ENCODE measurements at regions not wholly inside any gene's neighbourhood (a gene's known extent, or its start where the extent isn't known, plus 50 kb on each side); places are given as distances from the start of the nearest gene placed in this dataset.

GRCh38 chr17:83144421-83145357 is 65.3 kb downstream of the METRNL start:
- Mint-ChIP-seq H3K36me3 (no peaks in the 10 kb centered on the region), H3K4me1 (peaks cover 0 to 2% (median 0%) of the 10 kb centered on the region in 4 donors), H3K27ac (no peak overlapping the region), H3K27me3 (peaks cover 16% of the 10 kb centered on the region), H3K9me3 (peaks cover 0 to 4% (median 0%) of the 10 kb centered on the region in 7 donors), H3K4me3 (no peak overlapping the region)
- H3K4me1 ChIP-seq (ENCODE audit: control insufficient read depth, insufficient read depth, low read length, poor library complexity, severe bottlenecking) = no peaks in the 10 kb centered on the region
- no peaks in the 10 kb centered on the region for H3K27me3 ChIP-seq (ENCODE audit: control insufficient read depth, insufficient read depth, low read length)
- H3K36me3 ChIP-seq (ENCODE audit: control insufficient read depth, insufficient read depth, low read length) = no peaks in the 10 kb centered on the region
- no peak for DNase-seq
- no peak overlapping the region for H3K27ac ChIP-seq (ENCODE audit: insufficient read depth, low read length, poor library complexity, severe bottlenecking)
- peaks cover 0 to 3% of the 10 kb centered on the region in 2 experiments for H3K9me3 ChIP-seq (ENCODE audit: control insufficient read depth in 2 of 2, low read length in 2 of 2)
- ATAC-seq (ENCODE audit: low read depth in 2 of 2) = no peak
- no peak overlapping the region for H3K4me3 ChIP-seq (ENCODE audit: low read depth, low read length)

DNA sequence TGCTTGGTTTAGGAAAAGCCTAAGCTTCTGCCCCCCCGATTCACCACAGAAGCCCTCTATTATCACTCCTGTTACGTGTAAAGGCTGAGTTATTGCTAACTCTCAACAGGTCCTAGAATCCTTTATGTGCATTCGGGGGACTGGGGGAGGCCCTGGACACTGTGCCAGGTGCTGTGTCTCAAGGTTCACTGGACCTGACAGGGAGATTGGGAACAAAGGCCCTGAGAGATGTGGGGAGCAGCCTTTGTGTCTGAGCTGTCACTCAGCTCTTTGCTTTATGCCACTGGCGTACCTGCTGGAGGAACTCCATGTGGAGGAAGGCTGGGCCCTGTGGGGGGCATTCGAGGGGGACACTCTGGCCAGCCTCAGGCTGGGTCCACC is 65.9 kb downstream of the METRNL start:
- H3K9me3 ChIP-seq (ENCODE audit: control insufficient read depth in 2 of 2, low read length in 2 of 2) = peaks cover 0 to 3% of the 10 kb centered on the region in 2 experiments
- H3K36me3 ChIP-seq (ENCODE audit: control insufficient read depth, insufficient read depth, low read length) = no peaks in the 10 kb centered on the region
- H3K4me3 ChIP-seq (ENCODE audit: low read depth, low read length) = no peak overlapping the region
- Mint-ChIP-seq H3K4me1 (peaks cover 0 to 2% (median 0%) of the 10 kb centered on the region in 4 donors), H3K27me3 (peaks cover 16% of the 10 kb centered on the region), H3K9me3 (peaks cover 0 to 4% (median 0%) of the 10 kb centered on the region in 7 donors), H3K4me3 (no peak overlapping the region), H3K36me3 (no peaks in the 10 kb centered on the region), H3K27ac (no peak overlapping the region)
- no peaks in the 10 kb centered on the region for H3K4me1 ChIP-seq (ENCODE audit: control insufficient read depth, insufficient read depth, low read length, poor library complexity, severe bottlenecking)
- no peak for ATAC-seq (ENCODE audit: low read depth in 2 of 2)
- no peaks in the 10 kb centered on the region for H3K27me3 ChIP-seq (ENCODE audit: control insufficient read depth, insufficient read depth, low read length)
- no peak overlapping the region for H3K27ac ChIP-seq (ENCODE audit: insufficient read depth, low read length, poor library complexity, severe bottlenecking)
- no peak for DNase-seq

- peaks cover 16% of the 10 kb centered on the region for H3K27me3 Mint-ChIP-seq
- H3K4me1 ChIP-seq (ENCODE audit: control insufficient read depth, insufficient read depth, low read length, poor library complexity, severe bottlenecking) = no peaks in the 10 kb centered on the region
- H3K4me3 ChIP-seq (ENCODE audit: low read depth, low read length) = no peak overlapping the region
- H3K9me3 ChIP-seq (ENCODE audit: control insufficient read depth in 2 of 2, low read length in 2 of 2) = peaks cover 0 to 3% of the 10 kb centered on the region in 2 experiments
- DNase-seq (no peak), ATAC-seq (ENCODE audit: low read depth in 2 of 2) (no peak)
- peaks cover 0 to 4% (median 0%) of the 10 kb centered on the region in 7 donors for H3K9me3 Mint-ChIP-seq
- H3K36me3 ChIP-seq (ENCODE audit: control insufficient read depth, insufficient read depth, low read length) = no peaks in the 10 kb centered on the region
- H3K4me1 Mint-ChIP-seq = peaks cover 0 to 2% (median 0%) of the 10 kb centered on the region in 4 donors
- H3K27me3 ChIP-seq (ENCODE audit: control insufficient read depth, insufficient read depth, low read length) = no peaks in the 10 kb centered on the region
- H3K36me3 Mint-ChIP-seq = no peaks in the 10 kb centered on the region
- peak overlapping the region in 1 of 4 donors; percentile 68 for H3K4me3 Mint-ChIP-seq
- no peak overlapping the region for H3K27ac Mint-ChIP-seq
- H3K27ac ChIP-seq (ENCODE audit: insufficient read depth, low read length, poor library complexity, severe bottlenecking) = no peak overlapping the region
Measured at GRCh38 chr17:83145831-83146230, 66.4 kb downstream of the METRNL start.

GRCh38 chr17:83146347-83146746 is 66.9 kb downstream of the METRNL start:
- Histone ChIP-seq H3K9me3 (ENCODE audit: control insufficient read depth in 2 of 2, low read length in 2 of 2) (peaks cover 0 to 3% of the 10 kb centered on the region in 2 experiments), H3K36me3 (ENCODE audit: control insufficient read depth, insufficient read depth, low read length) (no peaks in the 10 kb centered on the region), H3K27ac (ENCODE audit: insufficient read depth, low read length, poor library complexity, severe bottlenecking) (no peak overlapping the region), H3K4me1 (ENCODE audit: control insufficient read depth, insufficient read depth, low read length, poor library complexity, severe bottlenecking) (no peaks in the 10 kb centered on the region), H3K4me3 (ENCODE audit: low read depth, low read length) (no peak overlapping the region), H3K27me3 (ENCODE audit: control insufficient read depth, insufficient read depth, low read length) (no peaks in the 10 kb centered on the region)
- peak overlapping the region in 1 of 4 donors; percentile 68 for H3K4me3 Mint-ChIP-seq
- H3K27me3 Mint-ChIP-seq = peaks cover 14% of the 10 kb centered on the region
- peaks cover 0 to 4% (median 0%) of the 10 kb centered on the region in 7 donors for H3K9me3 Mint-ChIP-seq
- DNase-seq (no peak), ATAC-seq (ENCODE audit: low read depth in 2 of 2) (no peak)
- no peaks in the 10 kb centered on the region for H3K36me3 Mint-ChIP-seq
- no peak overlapping the region for H3K27ac Mint-ChIP-seq
- H3K4me1 Mint-ChIP-seq = peaks cover 0 to 2% (median 0%) of the 10 kb centered on the region in 4 donors

DNA sequence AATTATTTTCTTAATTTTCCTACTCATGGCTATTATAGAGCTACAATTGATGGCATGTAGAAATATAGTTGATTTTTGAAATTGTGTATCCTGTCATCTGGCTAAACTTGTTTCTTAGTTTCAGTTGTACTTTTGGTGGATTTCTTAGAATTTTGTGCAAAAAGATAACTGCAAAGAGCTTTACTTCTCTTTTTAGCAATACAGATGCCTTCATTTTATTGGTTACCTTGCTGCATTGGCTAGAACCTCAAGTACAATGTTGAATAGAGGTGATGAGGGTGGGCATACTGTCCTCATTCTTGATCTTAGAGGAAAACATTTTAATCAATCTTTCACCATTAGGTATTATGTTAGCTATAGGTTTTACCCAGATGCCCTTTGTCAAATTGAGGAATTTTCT is 67.9 kb downstream of the METRNL start:
- DNase-seq (peak in 1 of 3 donors; percentile 16), ATAC-seq (ENCODE audit: low read depth in 2 of 2) (no peak)
- no peak overlapping the region for H3K27ac Mint-ChIP-seq
- Histone ChIP-seq H3K4me3 (ENCODE audit: low read depth, low read length) (no peak overlapping the region), H3K27ac (ENCODE audit: insufficient read depth, low read length, poor library complexity, severe bottlenecking) (no peak overlapping the region), H3K27me3 (ENCODE audit: control insufficient read depth, insufficient read depth, low read length) (no peaks in the 10 kb centered on the region), H3K4me1 (ENCODE audit: control insufficient read depth, insufficient read depth, low read length, poor library complexity, severe bottlenecking) (no peaks in the 10 kb centered on the region), H3K36me3 (ENCODE audit: control insufficient read depth, insufficient read depth, low read length) (no peaks in the 10 kb centered on the region), H3K9me3 (ENCODE audit: control insufficient read depth in 2 of 2, low read length in 2 of 2) (peaks cover 0 to 3% of the 10 kb centered on the region in 2 experiments)
- peaks cover 0 to 2% (median 0%) of the 10 kb centered on the region in 4 donors for H3K4me1 Mint-ChIP-seq
- H3K27me3 Mint-ChIP-seq = peaks cover 6% of the 10 kb centered on the region
- peaks cover 0 to 2% (median 0%) of the 10 kb centered on the region in 7 donors for H3K9me3 Mint-ChIP-seq
- no peaks in the 10 kb centered on the region for H3K36me3 Mint-ChIP-seq
- no peak overlapping the region for H3K4me3 Mint-ChIP-seq

DNA sequence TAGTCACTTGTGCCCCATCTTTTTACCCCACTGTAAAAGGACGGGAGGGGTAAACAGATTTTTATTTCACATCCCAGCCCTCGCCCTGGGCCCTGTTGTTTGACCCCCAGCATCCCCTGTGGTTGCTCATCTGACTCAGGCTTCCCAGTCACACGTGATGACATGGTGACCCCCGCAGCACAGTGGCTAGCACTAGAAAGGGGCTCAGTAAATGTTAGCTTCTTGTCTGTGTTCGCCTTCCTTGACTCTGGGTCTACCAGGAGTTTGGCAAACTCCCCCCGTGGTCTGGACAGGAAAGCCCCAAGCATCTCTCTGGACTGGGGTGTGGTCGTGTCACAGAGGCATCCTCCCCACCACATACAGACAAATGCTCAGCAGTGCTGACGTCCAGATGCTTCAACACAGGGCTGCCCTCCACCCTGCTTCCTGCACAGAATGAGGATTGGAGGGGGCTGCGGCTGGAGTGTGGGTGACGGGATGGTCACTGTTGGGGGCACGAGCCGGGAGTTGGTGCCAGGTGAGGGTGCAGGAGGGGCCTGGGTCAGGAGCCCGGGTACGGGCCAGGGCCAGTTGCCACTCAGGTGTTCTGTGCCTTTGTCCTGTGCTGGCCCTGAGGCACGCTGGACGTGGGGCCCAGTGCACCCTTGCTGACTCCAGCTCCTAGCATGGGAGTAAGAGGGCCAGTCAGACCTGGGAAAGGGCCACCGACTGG is 69.1 kb downstream of the METRNL start:
- H3K4me1 Mint-ChIP-seq = peaks cover 0 to 2% (median 0%) of the 10 kb centered on the region in 4 donors
- H3K36me3 Mint-ChIP-seq = no peaks in the 10 kb centered on the region
- no peaks in the 10 kb centered on the region for H3K36me3 ChIP-seq (ENCODE audit: control insufficient read depth, insufficient read depth, low read length)
- H3K27ac ChIP-seq (ENCODE audit: insufficient read depth, low read length, poor library complexity, severe bottlenecking) = no peak overlapping the region
- no peak for ATAC-seq (ENCODE audit: low read depth in 2 of 2)
- H3K9me3 Mint-ChIP-seq = no peaks in the 10 kb centered on the region
- no peaks in the 10 kb centered on the region for H3K4me1 ChIP-seq (ENCODE audit: control insufficient read depth, insufficient read depth, low read length, poor library complexity, severe bottlenecking)
- no peaks in the 10 kb centered on the region for H3K9me3 ChIP-seq (ENCODE audit: control insufficient read depth in 2 of 2, low read length in 2 of 2)
- peaks cover 6% of the 10 kb centered on the region for H3K27me3 Mint-ChIP-seq
- H3K4me3 Mint-ChIP-seq = no peak overlapping the region
- no peak for DNase-seq
- H3K4me3 ChIP-seq (ENCODE audit: low read depth, low read length) = no peak overlapping the region
- H3K27ac Mint-ChIP-seq = no peak overlapping the region
- H3K27me3 ChIP-seq (ENCODE audit: control insufficient read depth, insufficient read depth, low read length) = no peaks in the 10 kb centered on the region

DNA sequence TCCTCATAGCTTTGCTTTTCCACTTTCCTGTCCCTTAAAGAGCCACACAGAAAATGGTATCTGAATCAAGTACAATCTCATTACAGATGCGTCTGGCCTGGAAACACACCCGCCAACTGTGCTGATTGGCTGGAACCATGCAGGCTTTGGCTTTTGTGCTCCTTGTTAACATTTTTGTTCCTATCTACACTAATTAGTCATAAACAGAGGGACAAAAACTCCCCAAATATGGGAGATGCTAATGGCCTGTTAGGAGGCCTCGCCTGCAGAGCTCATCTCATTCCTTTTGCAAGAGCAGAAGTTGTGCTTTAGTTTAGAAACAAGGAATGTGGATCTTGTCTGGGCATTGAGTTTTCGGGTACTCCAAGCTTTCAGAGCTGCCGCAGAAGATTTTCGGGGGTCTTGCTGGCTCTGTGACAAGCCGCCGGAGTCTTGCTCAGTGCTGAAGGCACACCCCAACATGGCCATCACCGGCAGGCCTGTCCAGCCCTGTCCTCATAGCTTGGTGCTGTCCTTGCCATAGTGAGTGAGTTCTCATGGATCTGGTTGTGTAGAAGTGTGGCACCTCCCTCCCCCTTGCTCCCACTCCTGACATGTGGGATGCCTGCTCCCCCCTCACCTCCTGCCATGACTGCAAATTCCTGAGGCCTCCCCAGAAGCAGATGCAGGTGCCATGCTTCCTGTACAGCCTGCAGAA is 69.8 kb downstream of the METRNL start:
- Histone ChIP-seq H3K27me3 (ENCODE audit: control insufficient read depth, insufficient read depth, low read length) (no peaks in the 10 kb centered on the region), H3K27ac (ENCODE audit: insufficient read depth, low read length, poor library complexity, severe bottlenecking) (no peak overlapping the region), H3K4me3 (ENCODE audit: low read depth, low read length) (no peak overlapping the region), H3K36me3 (ENCODE audit: control insufficient read depth, insufficient read depth, low read length) (no peaks in the 10 kb centered on the region), H3K9me3 (ENCODE audit: control insufficient read depth in 2 of 2, low read length in 2 of 2) (no peaks in the 10 kb centered on the region), H3K4me1 (ENCODE audit: control insufficient read depth, insufficient read depth, low read length, poor library complexity, severe bottlenecking) (no peaks in the 10 kb centered on the region)
- Mint-ChIP-seq H3K27ac (no peak overlapping the region), H3K4me3 (no peak overlapping the region), H3K27me3 (peaks cover 6% of the 10 kb centered on the region), H3K9me3 (no peaks in the 10 kb centered on the region), H3K4me1 (peaks cover 0 to 2% (median 0%) of the 10 kb centered on the region in 4 donors), H3K36me3 (no peaks in the 10 kb centered on the region)
- ATAC-seq (ENCODE audit: low read depth in 2 of 2) (no peak), DNase-seq (no peak)
